Left renal pelvis (tissue), 4 donors: ENCODE measurements at regions not wholly inside any gene's neighbourhood (a gene's known extent, or its start where the extent isn't known, plus 50 kb on each side); places are given as distances from the start of the nearest gene placed in this dataset.
"Not testable (repeated sequence)": the region's sequence is repeated elsewhere in the genome, so short reads cannot be mapped to it uniquely, and the experiment has no call there.

Source experiments
- DNase-seq, 4 donors: peaks; one replicate each; pipeline ENCODE4 v3.0.0-alpha.2; 2013; ENCODE audit warnings: low read depth in 4 of 4, low spot score in 3 of 4

DNA sequence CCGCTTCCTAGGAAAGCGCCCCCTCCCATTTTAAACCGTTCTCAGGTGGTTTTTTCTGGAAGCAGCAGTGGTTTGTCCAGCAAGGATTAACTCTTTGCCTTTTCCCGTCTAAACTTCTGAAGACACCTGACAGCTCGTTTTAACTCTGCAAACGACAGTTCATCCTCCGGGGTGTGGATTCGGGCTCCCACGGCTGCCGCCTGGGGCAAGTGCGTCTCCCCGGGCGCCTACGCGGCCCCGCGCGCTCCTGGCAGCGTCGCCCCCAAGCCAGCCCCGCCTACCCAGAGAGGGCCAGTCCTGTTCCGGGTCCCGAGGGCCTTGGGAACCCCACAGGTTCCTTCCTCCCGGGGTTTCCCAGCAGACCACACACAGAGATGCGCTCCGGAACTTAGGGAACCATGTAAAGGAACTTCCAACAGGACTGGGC is 54.4 kb downstream of the PRR18 start:
- no peak for DNase-seq

DNA sequence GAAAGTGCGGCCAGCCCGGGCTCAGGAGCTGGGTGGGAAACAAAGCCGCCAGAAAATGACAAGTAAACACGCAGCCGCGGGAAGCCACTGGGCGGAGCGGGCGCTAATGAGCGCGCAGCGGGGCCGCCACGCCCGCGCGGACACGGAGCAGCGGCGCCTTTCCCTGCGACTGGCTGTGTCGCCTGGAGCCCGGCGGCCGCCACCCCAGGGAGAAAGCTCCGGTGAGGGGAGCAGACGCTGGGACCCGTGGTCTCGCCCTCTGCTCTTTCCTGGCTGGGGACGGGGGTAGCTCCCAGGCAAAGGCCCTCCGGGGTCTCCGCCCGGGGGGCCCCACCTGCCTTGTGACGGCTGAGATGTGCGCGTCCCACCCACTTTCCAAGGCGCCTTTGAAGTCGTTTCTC is 54.9 kb downstream of the PRR18 start:
- no peak for DNase-seq

DNA sequence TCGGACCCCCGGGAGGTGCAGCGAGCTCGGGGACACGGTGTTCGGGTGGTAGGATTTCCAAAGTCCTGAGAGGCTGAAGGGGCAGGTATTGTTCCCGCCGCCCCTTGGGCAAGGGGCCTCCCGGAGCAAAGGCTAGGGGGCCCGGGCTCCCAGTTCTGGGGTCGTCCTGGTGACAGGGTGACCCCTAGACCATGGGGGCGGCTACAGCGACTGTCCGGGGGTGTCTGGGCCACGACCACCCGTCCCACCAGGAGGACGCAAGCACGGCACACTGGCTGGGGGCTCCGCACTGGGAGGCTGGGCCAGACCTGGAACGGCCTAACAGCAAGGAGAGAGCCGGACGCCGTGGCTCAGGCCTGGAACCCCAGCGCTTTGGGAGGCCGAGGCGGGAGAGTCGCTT is 55.6 kb downstream of the PRR18 start:
- DNase-seq, result no peak

DNA sequence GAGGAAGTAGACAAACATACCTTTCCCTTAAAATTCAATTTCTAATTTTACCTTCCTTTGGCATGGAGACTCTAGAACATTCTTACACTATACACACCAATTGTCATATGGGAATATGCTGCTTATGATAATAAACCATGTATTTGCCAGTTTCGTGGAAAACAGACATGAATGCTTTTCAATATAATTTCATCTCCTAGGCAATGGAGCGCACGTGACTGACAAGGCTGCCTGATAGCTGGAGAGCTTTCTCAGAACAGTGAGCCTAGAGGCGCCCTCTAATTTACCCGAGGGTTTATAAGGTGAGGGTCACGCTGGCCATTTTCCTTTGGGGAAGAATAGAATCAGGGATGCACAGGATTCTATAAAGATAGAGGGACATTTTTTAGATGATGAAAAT is 56.5 kb downstream of the PRR18 start:
- DNase-seq, result no peak

DNA sequence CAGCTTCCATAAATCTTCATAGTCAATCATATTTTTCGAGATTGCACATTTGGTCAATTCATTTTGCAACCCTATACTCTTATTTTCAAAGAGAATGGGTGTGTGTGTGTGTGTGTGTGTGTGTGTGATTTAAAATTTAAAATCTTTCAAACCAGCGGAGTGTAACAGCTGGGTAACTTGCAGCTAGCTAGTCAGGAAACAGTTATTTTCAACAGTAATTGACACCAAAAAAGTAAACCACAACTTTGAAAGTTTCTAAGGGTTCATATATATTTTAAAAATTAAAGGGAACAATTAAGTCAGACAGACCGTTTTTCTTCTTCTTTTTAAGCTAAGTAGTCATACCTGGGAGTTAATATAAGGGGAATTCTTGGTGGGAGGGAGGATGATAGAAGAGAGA is 57.0 kb downstream of the PRR18 start:
- no peak for DNase-seq

DNA sequence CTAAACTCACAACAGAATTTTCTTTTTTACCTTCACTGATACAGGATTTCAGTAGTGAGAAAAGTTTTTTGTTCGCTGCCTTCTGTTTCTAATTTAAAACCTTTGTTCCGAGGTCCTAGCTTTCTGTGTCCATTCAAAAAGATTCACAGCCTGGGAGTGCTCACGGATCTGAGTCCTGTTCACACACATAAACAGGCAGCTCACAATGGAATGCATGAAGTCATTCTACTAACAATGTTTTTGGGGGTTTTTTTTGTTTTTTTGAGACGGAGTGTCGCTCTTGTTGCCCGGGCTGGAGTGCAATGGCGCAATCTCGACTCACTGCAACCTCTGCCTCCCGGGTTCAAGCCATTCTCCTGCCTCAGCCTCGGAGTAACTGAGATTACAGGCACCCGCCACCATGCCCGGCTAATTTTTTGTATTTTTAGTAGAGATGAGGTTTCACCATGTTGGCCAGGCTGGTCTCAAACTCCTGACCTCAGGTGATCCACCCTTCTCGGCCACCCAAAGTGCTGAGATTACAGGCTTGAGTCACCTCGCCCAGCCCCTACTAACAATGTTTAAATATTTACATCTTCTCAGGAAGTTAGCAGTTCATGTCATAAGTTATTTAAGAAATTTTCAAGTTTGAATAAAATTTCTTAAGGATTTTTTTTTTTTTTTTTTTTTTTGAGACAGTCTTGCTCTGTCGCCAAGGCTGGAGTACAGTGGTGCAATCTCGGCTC is 59.0 kb downstream of the PRR18 start:
- DNase-seq, result not testable (repeated sequence)

DNA sequence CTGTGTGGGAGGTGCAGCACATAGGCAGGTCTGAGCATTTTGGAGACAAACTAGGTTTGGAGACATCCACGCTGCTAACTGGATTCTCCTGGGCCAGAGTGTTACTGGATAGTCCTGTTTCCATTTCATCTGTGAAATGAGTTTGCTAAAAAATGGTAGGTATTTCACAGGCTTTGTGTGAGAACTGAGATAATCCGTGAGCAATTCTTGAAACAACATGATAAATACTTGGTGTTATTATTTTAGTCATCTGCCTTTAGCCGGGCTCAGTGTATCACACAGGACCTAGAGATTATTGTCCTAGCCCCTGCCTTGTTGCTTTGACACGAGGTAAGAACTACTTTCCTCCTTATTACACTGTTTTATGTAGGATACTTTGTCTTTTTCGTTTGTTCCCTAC is 63.0 kb downstream of the PRR18 start:
- DNase-seq, result no peak

DNA sequence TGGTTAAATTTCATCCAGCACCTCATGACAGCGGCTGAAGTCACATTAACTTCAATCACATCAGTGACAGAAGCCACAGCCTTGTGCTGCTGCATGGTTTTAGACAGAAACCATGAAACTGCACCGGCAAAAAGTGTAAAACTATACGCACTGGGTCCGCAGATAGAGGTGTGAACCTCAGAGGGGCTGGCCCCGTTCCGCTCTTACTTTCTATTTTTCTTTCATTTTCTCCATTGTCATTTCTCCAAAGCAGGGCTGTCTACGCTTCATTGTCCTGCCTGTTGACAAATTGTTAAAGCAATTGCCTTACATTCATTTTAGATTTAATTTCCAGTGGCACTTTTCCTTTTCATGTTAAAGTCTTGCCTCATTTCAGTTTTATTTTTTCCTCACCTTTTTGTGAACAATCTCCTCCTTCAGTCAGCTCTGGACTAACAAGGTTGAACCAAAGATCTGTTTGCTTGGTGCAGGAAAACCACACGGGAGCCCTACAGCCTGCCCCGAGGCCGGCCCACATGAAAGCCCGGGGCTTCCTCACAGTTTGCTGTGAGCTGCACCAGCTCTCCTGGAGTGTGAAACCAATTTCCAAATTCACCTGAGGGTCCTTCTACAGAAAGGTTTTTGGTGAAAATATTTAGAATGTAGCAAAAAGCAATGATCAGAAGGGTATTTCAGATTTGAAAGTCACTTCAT is 63.7 kb downstream of the PRR18 start:
- DNase-seq, result no peak

DNA sequence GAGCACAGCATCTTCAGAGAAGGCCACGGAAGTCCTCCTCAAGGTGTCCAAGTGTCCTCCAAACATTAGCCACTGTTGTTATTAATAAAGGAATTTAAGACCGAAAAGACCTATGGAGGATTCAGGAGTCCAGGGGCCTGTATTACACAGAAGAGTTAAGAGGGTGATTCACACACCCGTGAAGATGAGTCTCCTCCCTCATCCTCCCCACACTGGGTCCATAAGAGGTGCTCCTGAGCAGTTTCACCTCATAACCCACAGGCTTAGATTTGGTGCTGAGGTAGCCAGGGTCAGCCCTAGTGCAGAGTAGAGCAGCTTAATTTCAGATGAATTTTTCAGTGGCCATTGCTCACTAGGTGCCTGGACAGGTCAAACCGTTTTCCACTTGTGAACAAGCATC is 65.3 kb downstream of the PRR18 start:
- no peak for DNase-seq

DNA sequence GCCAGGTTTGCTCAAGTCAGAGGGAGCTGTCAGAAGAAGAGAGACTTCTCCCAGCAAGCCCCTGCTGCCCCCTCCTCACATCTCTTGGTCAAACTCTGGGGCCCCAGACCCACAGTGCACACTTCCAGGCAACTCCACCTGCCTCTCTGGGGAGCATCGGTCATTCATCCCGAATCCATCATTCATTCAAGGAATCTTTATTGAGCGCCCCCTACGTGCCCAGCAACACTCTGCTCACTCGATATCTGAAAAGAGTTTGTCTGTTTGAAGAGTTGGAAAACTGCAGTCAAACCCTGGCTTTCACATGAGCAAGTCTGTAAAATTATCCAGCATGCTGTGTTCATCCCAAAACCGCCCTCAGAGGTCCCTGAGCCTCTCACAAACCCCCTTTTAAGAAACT is 66.2 kb downstream of the PRR18 start:
- no peak for DNase-seq

DNA sequence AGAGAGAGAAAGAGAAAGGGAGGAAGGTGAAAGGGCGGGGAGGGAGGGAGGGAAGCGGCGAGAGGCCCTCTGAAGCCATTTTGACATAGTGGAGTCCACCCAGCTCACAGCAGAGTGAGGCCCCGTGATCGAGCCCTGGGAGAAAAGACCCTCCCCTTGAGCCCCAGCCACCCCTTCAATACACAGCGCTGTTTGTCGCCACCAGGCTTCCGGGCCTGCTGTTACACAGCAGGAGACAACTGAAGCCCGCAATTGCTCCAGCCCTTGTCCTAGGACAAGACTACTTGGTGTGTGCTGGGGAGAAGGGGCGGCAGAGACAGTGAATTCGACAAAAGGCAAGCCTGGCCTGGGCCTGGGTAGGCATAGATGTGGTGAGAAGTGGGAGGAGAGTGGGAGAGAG is 67.3 kb downstream of the PRR18 start:
- no peak for DNase-seq

DNA sequence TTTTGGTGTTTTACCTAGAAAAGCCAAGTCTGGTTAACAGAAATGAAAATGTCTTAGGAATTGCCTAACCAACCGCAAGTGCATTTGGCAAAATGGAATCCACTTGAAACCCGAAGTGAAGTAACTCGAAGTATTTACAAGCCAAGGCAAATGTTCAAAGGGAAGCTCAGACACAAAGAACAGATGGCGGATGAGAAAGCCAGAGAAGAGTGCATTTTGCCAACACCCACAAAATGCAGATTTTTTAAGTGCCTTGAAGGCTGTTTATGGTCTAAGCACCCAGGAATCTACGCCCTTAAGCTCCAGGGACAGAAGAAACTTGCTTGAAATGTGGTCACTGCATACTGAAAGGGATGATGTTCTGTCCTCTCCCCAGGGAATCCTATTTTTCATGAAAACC is 70.0 kb upstream of the TBXT start:
- no peak for DNase-seq

DNA sequence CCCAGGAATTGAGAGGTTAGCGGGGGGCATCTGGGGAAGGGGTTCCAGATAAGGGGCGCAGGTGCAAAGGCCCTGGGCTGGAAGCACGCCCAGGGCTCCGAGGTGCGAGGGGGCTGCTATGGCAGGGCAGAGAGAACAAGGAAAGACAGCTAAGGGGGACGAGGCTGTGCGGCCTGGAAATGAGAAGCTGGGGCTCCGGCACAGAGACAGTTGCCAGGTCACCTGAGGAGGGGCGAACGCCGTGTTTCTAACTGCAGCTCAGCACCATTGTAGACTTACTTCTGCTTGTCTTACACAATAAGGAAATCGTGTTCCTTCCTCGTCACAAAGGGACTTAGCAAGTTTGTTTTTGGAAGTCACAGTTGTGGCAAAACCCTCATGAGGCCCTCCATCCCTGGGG is 68.9 kb upstream of the TBXT start:
- no peak for DNase-seq

DNA sequence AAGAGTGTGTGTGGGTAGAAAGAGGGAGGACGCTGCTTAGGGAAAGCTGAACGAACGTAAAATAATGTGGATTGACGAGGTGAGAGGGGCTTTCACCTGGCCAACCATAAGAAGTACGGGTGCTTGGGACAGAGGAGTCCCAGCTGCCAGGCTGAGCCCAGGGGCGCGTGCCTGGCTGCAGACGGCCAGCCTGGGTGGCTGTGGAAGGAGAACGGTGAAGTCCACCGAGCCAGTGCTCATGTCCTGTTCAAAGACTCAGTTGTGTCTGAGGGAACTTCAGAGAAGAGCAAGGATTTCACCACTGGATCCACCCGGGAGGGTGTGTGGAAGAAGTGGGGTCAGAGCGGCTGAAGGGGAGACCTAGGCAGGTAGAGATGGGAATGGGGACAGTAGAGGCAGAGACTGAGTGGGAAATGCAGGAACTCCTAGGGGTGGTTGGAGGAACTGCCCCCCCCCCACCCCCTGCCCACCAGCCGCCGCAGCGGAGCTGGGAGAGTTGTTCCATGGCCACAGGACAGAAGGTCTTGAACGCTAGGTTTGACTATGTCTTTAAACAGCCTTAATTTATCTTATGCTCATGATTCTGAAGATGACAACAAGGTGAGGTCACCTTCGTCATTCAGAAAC is 68.1 kb upstream of the TBXT start:
- DNase-seq, result no peak

DNA sequence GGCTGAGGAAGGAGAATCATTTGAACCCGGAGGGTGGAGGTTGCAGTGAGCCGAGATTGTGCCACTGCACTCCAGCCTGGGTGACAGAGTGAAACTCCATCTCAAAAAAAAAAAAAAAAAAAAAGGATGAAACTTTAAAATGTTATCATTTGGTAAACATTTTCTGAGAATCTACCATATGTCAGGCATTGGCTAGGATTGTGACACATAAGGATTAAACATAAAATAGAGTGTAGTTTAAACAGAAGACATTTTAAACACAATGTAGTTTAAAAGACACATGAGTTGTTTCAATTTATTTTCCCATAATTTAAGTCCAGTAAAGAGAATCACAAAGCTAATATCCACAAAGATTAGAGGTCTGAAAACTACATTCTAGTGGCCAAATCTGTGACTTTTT is 63.5 kb upstream of the TBXT start:
- not testable (repeated sequence) for DNase-seq

DNA sequence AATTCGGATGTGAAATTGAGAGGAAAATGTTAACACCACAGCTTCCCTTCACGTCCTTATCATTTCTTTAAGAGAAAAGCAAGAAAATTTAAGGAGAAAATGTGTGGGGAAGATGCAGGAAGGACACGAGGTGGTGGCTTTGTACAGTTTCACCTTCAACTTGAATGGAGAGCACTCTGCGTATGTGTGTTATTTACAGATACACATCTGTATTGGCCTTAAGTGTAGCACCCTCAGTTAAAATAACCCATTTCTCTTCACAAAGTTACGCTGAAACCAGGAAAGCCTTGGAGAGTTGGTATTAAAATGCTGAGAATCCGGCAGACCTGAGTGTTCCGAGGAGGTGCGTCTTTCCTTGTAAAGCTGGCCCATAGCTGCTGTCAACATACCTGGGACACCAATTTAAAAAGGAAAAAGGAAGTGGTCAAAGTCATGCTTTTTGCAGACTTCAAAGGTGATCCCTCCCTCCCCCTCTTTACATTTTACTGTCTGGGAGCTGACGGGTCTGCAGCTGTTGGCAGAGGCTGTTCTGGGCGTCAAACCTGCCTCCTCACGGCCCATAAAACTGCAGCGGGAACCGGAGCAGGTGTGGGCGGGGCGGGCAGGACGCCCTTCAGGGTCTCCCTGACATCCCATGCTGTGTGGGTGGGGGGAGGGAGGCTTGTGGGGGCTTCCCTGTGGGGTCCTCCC is 61.3 kb upstream of the TBXT start:
- DNase-seq, result peak in 1 of 4 donors; percentile 25

DNA sequence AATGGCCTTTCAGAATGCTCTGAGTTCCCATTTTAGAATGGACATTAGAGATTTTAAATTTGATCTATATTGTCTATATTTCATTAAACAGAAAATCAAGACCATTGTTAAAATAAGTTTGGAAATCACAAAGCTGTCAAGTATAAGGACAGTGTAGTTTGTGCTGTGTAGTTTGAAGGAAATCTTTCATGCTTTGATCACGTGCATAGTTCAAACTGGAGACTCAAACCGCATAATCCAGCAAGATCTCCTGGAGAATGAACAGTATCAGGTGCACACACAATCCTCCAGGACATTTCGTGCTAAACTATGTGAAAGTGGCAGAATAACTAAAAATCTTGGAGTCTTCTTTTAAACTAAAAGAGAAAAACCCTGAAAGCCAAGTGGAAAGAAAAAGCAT is 60.8 kb upstream of the TBXT start:
- DNase-seq, result no peak

DNA sequence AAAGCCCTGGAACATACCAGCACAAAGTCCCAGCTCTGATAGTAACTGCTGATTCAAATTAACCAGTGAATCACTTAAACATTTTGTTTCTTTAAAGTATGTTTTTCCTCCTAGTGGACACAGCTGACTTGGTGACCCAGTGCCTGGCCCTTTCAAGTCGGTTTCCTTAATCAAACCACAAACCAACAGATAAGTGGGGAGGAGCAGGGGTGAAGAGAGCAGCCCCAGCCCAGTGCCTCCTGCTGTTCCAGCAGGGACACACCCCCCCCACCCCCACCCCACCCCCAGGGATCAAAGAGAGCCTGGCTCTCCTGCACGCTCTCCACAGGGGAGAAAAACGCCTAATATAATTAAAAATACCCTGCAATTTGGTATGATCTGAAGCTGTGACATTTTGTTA is 55.4 kb upstream of the TBXT start:
- DNase-seq, result no peak

DNA sequence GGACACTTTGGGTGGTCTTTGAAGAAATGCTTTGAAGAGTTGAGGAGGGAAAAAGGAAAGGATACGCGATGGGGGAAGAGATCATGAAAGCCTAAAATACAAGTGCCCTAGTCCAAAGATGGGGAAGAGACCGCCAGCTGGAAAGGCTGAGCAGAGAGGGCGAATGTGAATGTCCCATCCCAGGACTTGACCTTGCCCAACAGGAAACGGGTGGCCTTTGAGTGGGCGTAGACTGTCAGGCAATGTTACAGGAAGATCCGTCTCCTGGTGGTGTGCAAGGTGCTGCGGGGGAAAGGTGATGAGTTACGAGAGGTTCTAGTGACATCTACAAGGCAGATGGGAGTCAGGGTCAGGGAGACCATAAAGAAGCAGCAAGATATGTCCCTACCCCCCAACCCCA is 55.0 kb upstream of the TBXT start:
- no peak for DNase-seq

DNA sequence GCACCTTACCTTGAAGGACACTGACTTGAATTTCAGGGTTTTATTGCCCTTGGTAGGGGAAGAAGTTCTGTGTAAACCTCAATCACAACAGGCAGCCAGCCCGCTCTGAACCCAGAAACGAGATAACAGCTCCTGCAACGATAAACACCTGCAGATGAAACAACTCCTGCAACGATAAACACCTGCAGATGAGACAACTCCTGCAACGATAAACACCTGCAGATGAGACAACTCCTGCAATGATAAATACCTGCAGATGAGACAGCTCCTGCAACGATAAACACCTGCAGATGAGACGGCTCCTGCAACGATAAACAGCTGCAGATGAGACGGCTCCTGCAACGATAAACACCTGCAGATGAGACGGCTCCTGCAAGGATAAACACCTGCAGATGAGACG is 54.0 kb upstream of the TBXT start:
- DNase-seq, result no peak

DNA sequence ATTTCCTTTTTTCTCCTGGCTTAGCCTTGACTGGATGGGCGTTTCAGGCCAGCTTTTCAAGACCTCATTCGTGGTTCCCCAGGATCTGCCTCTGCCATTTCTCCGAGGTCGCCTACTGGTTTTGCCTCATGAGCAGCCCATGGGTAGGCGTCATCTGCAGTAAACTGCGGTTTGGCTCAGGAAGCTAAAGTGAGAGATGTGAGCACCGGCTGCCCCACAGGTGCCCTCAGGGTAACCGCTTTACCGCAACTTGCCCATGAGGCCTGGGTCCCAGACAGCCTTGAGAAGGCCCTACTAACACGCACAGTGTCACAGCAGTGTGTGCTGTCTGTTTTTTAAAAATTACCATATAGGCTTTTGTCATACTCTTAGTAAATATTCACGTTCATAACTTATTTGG is 53.4 kb upstream of the TBXT start:
- no peak for DNase-seq
